HT1080 (cell line): ENCODE measurements at regions not wholly inside any gene's neighbourhood (a gene's known extent, or its start where the extent isn't known, plus 50 kb on each side); places are given as distances from the start of the nearest gene placed in this dataset.

Source experiments
- DNase-seq: peaks from one replicate; pipeline ENCODE4 v3.0.0-alpha.2; 2015; ENCODE audit warnings: low read depth

DNA sequence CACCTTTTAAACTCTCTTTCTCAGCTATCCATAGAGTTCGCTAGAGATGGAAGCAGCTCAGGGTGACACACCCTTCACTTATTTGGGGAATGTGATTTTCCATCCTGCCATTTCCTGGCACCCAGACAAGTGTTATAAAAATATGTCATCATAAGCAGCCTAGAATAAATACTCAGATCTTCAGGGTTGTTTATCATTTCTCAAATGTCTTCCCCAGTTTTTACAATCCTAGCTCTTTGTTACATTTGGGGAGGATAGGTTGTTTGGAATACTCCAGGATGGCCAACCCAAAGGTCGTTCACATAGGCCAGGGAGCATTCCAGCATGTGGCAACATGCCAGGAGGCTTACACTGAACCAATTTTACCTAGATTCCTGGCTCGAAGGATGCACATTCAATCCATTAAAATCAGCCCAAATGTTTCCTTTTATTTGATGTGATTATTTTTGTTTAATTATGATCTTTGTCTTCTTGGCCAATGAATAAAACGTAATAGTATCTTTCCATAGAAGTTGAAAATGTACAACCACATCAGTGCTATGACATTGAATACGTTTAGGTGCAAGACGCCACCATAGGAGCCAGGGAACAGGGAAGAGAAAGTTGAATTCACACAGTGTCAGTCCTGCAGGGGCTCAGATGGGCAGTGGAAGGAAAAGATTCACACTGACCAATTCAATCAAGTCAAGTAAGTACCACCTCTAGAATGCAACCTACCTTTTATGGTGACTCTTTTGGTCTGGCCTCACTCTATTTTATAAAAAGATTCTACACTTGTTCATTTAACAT is 537.7 kb upstream of the MDFIC2 start:
- DNase-seq = peak; percentile 90

DNA sequence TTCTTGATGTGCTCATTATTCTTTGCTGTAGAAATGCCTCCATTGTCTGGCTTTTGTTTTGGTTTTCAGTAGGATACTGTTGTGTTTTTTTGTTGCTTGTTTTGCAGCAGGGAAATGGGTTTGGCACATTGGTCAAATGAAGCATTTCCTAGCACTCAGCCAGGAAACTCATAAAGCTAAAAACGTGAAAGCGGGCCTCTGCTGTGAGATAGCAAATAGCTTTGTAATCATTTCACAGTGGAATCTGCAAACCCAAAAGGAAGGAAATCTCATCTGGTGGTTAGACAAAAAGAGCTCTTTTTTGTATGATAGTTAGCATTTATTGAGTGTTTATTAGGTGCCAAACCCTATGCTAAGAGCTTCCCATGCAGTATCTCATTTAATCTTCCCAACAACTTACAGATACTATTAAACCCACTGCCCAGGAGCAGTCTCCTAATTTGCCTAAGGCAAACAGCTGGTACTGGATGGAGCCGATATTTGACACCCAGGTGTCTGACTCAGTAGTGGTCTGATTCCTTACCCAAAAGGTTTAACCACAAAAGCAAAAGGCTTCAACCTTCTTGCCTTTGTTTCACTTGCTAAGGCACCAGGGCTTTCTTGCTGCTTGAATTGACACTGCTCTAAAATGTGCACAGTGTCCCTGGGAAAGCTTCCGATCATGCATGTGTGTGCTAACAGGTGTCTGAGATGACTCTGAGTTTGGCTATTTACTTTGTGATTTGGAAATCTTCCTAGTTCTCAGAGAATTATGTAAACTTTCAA is 527.9 kb upstream of the MDFIC2 start:
- peak; percentile 71 for DNase-seq

DNA sequence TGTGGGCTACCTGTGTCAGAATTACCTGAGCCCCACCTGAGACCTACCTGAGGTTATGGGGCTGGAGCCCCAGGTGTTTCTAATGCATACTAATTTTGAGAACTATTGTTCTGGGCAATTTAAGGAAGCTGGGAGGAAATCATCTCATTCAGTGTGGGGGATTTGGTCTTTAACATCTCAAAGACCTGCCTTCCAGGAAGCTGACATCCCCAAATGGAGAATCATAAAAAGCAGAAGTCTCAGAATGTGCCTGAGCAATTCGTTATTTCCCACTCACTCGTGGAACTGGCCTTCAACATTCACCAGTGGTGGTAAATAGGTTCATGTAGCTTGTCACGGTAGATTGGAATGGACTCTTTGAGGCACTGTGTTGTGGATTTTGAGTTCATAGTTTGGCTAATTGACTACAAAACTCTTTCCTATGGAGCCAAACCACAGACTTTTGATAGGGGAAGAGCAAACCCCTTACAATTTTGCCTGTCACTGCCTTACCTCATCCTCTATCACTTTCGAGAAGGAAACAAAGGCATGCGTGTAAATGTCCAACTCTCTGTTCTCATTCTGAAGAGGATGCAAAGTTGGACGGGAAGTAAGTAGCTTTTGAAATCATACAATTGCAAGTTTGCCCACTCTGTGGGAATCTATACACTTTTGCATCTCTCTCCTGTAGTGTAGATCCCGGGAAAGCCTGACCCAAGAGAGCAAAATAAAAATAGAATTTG is 521.0 kb upstream of the MDFIC2 start:
- no peak for DNase-seq

DNA sequence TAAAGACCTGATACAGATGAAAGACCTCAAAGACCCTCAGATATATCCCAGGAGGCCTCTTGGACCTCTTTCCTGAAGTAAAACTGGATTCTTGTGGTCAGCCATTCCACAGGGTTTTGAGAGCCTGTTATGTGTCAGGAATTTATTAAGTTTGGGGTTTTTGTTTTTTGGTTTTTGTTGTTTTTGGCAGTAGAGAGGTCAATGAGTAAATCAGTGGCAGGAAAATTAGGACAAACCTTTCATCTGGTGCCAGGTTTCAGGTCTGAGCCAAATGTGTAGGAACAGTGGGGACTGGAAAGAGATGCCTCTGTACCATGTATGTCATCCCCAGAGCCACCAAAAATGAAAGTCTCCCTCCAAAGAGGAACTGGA is 520.4 kb upstream of the MDFIC2 start:
- peak; percentile 77 for DNase-seq

DNA sequence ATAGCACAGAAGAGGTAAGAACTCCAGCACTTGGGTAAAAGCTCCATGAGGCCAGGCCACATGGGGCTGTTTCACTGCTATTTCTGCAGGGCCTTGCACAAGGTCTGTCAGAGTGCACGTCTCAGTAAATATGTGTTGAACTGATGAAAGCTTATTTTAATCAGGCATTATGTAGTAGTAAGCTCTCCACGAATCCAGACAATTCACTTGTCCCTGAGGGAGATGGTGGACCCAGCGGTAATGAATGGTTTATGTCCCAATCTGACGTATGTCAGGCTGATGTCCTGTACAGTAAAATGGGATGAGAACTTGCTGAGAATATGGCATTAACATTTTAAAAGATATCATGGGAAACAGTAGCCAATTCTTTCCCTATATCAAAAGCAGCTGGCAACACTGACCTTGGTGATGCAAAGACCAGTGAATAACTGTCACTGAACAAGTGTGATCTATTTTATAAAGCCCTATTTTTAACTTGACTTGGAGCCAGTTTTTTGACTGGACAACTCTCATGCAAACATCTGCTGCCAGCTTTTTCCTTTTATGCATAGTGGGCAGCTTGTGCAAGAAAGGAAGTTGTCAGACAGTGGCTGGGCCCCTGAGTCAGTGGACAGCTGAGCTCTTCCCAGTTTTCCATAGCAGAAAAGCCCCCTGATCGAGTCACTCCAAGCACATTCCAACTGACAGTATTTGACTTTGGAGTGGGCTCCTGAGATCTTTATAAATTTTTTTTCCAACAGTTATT is 519.8 kb upstream of the MDFIC2 start:
- peak; percentile 91 for DNase-seq

DNA sequence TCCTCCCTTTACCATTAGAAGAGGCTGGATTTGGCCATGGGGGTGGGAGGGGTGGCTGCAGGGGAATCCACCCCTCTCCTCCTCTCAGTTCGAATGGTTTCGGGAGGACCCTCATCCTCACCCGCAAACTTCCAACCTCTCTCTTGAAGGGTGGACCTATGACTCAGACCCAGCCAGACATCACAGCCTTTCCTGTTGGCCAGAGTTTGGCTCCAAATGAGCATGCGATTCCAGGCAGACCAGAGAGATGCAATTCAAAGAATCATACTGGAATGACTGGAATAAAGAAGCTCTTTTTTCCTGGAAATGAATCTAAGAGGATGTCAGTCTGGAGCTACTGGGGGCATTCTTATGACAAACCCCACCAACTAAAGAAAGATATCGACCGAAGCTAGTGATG is 516.7 kb upstream of the MDFIC2 start:
- peak; percentile 73 for DNase-seq

DNA sequence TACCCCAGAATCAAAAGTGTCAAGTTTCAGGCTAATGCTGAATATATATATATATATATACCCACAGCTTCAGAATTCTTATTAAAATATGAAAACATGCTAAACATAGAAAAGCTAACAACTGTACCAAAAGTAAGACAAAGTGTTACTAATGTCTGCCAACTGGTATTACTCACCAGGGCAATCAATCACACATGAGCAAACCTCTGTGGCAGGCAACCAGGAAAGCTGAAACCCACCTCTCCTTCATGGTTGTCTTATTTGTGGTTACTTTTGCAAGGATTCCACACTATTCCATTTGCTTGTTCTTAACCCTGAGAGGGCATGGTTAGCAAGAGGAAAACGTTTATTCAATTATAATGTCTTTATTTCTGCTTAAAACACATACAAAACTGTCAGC is 512.3 kb upstream of the MDFIC2 start:
- peak; percentile 87 for DNase-seq

DNA sequence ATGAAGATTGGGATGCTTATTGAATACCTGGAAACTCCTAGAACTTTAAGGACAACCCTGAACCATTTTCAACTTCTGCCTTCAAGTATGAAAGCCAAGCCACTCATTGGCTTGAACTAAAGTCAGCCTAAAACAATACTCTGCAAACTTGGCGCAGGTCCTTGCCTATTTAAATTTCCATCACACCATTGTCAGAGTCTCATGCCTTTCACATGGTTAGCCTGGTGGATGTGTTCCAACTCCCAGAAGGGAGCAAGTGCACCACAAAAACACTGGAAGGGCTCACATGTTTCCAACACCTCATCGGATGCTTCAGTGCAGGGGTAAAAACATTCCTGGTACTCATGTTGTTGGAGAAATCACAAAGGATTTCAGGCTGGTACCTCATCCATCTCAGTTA is 511.6 kb upstream of the MDFIC2 start:
- no peak for DNase-seq

DNA sequence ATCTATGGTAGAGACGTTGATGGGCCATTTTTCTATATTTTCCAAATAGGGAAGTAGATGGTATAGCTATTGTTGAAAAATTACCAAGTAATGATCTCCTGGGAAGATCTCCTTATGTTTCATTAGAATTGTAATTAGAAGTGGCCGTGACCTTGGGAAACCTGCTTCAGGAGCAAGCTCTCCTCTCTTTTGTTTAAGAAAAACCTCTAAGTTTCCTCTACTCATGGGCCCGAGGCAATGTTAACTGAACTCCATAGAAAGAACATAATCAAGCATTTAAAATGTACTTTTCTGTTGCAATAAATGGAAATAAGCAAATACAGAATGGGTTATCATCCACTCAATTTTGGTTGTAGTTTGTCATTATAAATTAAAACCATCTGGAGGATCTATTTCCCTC is 511.2 kb upstream of the MDFIC2 start:
- DNase-seq = no peak

DNA sequence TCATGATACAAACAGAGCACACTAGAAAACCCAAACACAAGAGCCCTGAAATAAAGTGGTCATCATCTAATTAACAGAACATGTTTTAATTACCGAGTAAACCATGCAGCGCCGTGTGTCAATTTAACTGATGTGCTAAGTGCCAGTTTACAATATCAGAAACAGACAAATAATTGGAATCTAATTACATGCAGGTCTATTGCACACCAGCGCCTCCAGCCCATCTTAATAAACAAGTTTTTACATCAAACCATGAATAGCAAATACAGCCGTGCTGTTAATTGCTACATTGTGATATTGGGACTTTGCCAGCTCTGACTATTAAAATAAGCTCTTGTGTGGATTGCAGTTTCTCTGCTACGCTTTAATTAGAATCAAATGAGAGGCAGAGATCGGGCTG is 510.2 kb upstream of the MDFIC2 start:
- no peak for DNase-seq

DNA sequence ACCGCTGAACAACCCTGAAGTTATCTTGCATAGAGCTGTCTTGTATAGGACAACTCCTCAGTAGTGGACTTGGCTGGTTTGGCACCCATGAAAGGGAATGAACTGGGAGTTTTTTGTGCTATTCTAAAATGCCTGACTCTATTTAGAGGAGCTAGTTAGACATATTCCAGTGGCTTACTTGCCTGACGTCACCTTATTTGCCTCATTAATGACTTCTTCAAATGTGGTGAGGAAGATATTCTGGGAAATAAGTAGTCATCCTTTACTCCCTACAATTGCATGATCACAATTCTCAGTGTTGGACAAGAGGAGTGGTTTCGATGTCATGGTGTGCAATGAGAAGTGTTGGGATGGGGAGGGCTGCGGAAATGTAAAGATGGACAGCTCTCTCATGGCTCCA is 509.2 kb upstream of the MDFIC2 start:
- DNase-seq = no peak

DNA sequence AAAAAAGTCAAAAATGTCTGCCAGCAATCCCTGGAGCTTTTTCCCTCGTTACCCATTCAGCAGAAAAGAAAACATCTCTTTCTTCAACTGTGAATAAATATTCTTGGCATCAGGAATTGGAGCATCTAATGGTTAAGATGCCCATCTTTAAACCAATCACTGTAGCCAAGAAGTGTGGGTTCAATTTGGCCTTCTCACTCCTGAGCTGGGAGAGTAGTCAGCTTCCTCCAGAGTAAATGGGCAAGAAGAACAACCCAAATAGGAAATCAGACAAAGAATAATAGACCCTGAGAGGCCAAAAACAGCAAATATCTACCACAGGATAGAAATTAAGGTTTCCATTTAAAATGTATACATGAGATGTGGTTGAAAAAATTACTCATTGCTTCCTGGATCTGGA is 508.0 kb upstream of the MDFIC2 start:
- DNase-seq = peak; percentile 35

DNA sequence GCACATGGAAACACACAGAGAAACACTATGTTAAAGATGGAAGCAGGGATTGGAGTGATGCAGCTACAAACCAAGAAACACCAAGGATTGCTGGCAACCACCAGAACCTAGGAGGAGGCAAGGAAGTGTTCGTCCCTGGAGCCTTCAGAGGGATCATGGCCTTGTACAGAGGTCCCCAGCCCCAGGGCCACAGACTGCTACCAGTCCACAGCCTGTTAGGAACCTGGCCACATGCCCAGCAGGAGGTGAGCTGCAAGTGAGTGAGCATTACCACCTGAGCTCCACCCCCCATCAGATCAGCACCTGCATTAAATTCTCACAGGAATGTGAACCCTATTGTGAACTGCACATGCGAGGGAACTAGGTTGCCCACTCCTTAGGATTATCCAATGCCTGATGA is 505.7 kb upstream of the MDFIC2 start:
- DNase-seq = no peak

DNA sequence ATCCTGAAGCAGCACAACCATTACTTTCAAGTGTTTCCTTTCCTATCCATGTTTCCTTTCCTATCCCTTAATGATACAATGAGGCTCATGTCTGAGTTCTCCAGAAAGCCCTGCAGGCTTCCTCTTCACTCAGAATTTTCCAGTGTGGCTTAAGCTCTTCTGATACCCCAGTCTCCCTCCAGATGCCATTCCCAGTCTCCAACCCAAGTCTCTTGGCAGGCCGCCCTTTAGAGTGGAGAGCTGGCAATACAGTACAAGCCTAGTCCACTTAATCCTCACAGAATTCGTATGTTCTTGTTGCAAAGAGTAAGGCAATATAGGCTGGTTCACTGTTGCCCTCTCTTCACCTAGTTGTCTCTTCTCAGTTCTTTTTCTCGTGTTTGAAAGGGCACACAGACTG is 503.9 kb upstream of the MDFIC2 start:
- no peak for DNase-seq

DNA sequence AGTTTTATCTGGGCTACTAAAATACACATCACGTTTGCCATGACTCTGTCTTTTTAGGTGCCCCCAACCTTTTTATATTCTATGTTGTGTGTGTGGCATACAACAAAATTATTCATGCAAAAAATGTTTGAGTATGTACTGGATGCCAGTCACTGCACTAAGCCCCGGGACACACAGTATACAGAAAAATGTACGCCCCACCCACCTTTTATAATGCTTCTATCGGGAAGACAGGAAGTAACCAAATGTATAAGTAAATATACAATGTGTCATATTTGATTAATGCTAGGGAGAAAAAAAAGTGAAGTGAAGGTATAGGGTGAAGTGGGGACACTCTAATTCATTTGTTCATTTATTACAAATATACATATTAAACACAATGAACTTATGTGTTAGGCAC is 503.4 kb upstream of the MDFIC2 start:
- no peak for DNase-seq

DNA sequence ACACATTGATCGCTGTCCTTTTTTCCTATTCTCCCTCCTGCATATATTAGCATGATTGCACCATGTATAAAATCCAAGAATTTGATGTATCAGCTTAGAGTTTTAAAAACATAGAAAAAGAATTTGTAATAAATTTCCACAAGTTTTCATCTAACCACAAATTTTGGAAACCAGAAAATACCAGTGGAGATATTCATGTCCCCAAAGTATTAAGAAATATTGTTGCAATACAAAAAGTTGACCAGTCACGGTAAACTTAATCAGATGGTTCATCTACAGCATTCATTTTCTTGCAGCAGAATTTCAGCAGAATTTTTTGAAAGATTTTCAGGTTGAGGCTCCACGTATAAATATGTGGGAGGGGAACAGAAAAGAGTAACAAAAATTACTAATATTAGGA is 500.9 kb upstream of the MDFIC2 start:
- DNase-seq = no peak

DNA sequence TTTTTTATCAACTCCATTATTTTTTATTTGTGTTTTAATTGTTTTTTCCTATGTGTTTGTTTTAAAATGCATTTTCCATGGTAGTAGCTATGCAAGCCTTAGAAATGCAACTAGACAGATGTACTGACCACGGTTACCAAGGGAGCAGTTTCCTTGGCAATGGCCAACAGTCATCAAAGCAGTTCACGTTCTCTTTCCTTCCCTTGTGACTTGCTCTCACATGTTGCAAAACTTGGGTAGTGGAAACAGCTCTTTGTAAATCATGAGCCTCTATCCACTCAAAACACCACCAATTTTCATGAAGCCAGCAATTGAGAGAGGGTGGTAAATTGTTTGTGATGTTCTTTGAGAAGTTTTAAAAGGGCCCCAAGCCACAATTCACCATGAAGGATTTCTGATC is 499.4 kb upstream of the MDFIC2 start:
- peak; percentile 50 for DNase-seq

DNA sequence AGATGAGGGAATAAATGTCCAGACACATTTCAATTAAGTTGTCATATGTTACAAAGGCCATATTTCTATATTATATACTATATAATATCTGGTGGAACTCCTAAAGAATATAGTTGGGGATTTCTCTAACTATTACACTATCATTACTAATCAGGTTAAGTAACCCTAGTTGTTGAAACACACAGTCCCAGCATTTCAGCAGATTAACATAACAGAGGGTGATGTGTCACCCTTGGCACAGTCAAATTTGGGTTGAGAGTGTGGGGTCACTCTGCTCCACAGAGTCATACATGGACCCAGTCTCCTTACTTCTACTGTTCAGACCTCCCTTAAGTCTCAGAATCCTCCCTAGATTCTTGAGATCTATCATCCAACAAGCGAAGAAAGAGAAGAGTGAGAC is 496.4 kb upstream of the MDFIC2 start:
- DNase-seq = no peak

DNA sequence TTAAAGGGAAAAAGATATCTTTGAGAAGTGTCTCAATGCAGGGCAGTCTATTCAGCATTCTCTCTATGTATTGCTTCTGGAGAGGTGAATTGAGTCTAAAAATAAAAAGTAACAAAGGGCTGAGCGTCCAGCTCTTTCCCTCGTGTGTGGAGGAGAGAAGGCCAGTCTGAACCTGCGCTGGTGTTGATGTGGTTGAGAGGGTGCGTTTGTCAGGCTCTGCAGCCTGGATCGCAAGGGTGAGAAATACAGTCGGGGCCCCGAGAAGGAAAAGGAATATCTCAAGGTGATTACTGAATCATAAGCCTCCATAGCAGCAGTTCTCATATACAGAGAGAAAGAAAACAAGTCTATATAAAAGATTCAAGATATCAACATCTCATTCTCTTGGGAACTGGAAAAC is 494.1 kb upstream of the MDFIC2 start:
- DNase-seq = no peak

DNA sequence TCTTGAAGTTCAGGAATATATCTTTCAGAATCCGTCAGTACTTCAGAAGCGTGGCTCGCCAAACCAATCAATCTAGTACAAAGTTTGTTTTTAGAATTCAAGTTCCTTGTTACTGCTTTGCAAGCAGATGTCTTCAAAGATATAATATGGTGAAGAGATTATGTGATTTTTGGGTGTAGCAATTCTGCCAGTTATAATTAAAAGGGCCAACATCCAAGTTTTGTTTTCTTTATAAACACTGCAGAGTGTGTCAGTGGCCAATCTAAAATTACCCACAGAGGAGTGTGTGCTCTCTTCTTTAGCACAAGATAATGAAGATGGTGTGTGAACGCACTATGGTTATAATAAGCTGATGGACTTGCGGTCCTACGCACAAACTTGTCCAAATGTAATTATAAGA is 493.6 kb upstream of the MDFIC2 start:
- no peak for DNase-seq

DNA sequence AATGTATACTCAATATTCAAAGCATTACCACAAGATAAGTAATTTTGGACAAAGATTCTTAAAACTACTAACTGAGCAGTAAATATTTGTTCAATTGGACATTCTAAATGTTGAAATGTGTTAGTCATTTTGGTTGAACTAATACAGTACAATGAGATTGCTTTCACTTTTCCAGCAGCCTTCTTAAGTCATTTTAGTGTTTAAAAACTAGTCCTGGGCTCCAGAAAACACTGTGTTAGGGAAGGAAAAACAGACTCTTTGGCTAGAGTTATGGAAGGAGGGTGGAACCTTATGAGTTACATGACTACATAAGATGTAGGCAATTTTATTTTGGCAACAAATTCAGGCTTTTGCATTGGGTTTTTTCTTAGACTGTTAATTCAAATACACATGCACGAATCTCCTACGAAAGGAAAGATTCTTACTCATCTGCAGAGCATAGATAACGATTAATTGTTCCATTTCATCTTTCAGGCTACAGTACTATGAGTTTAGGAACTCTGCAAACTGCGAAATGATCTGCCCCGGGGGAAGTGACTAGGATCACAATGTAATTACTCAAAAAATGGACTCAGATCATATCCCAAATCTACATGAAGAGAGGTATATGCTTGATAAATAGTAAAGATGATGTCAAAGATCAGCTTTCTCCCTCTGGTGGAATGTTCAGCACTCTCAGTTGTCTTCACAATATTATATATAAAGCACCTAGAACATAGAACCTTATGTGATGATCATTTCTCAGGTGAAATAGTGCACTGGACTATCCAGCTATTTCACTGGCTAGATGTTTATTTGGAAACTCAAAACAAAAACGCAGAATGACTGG is 492.8 kb upstream of the MDFIC2 start:
- no peak for DNase-seq
